SJCRH30 (cell line): ENCODE measurements at regions not wholly inside any gene's neighbourhood (a gene's known extent, or its start where the extent isn't known, plus 50 kb on each side); places are given as distances from the start of the nearest gene placed in this dataset.
A peak's percentile ranks its signal among the peaks of the same experiment; 100 is the strongest.

Source experiments
- DNase-seq, 2 experiments: peaks; one replicate each; pipeline ENCODE4 v3.0.0-alpha.2; 2015 to 2020
- H3K27ac ChIP-seq: fragments of 250-450 bp; sonication (Bioruptor Pico); 2 replicates; pipeline ENCODE4 v1.5.1; 2020; ENCODE audit warnings: mild to moderate bottlenecking, moderate library complexity
- H3K27me3 ChIP-seq: fragments of 250-450 bp; sonication (Bioruptor Pico); 2 replicates; pipeline ENCODE4 v1.5.1; 2020; ENCODE audit warnings: mild to moderate bottlenecking, moderate library complexity
- H3K36me3 ChIP-seq: fragments of 250-450 bp; sonication (Bioruptor Pico); 2 replicates; pipeline ENCODE4 v1.5.1; 2020; ENCODE audit warnings: mild to moderate bottlenecking, moderate library complexity
- H3K4me1 ChIP-seq: fragments of 250-450 bp; sonication (Bioruptor Pico); 2 replicates; pipeline ENCODE4 v1.5.1; 2020; ENCODE audit warnings: mild to moderate bottlenecking, moderate library complexity
- H3K4me3 ChIP-seq: fragments of 250-450 bp; sonication (Bioruptor Pico); 2 replicates; pipeline ENCODE4 v1.5.1; 2020; ENCODE audit warnings: mild to moderate bottlenecking, moderate library complexity
- H3K9me3 ChIP-seq: fragments of 250-450 bp; sonication (Bioruptor Pico); replicated peaks from 2 replicates; pipeline ENCODE4 v1.5.1; 2020; ENCODE audit warnings: mild to moderate bottlenecking, moderate library complexity

- H3K4me3 ChIP-seq: no peak overlapping the region
- no peaks in the 10 kb centered on the region for H3K9me3 ChIP-seq
- H3K27ac ChIP-seq: no peak overlapping the region
- DNase-seq: no peak
- no peaks in the 10 kb centered on the region for H3K36me3 ChIP-seq
- H3K27me3 ChIP-seq: peaks cover 13% of the 10 kb centered on the region; the same call in 1 of the 2 replicates
- no peaks in the 10 kb centered on the region for H3K4me1 ChIP-seq
Observed at GRCh38 chr15:68871507-68871906, 50.8 kb upstream of the ANP32A start.

GRCh38 chr15:68874788-68875187 lies 54.1 kb upstream of the ANP32A start:
- DNase-seq: peak in 1 of 2 experiments; percentile 18
- Histone ChIP-seq H3K4me3 (no peak overlapping the region), H3K27ac (no peak overlapping the region), H3K27me3 (peaks cover 14% of the 10 kb centered on the region; the same call in 1 of the 2 replicates), H3K36me3 (no peaks in the 10 kb centered on the region), H3K4me1 (no peaks in the 10 kb centered on the region), H3K9me3 (no peaks in the 10 kb centered on the region)

- no peaks in the 10 kb centered on the region for H3K9me3 ChIP-seq
Observed at GRCh38 chr15:68875377-68876116, 54.8 kb upstream of the SPESP1 start.

GRCh38 chr15:68877626-68878025 lies 52.7 kb upstream of the SPESP1 start:
- Histone ChIP-seq H3K36me3 (no peaks in the 10 kb centered on the region), H3K4me3 (no peak overlapping the region), H3K9me3 (no peaks in the 10 kb centered on the region), H3K27me3 (peaks cover 19% of the 10 kb centered on the region; the same call in 1 of the 2 replicates), H3K4me1 (no peaks in the 10 kb centered on the region), H3K27ac (no peak overlapping the region)
- DNase-seq: no peak

More at GRCh38 chr15:68875377-68876116, 54.8 kb upstream of the SPESP1 start:
- H3K27me3 ChIP-seq: peaks cover 19% of the 10 kb centered on the region; the same call in 1 of the 2 replicates
- H3K4me3 ChIP-seq: peak overlapping the region; percentile 21
- no peaks in the 10 kb centered on the region for H3K36me3 ChIP-seq
- no peaks in the 10 kb centered on the region for H3K4me1 ChIP-seq
- H3K27ac ChIP-seq: no peak overlapping the region
- peak; percentile 88 to 96 for DNase-seq

- no peaks in the 10 kb centered on the region for H3K4me1 ChIP-seq
- no peak overlapping the region for H3K27ac ChIP-seq
- peaks cover 10% of the 10 kb centered on the region for H3K27me3 ChIP-seq
- H3K36me3 ChIP-seq: no peaks in the 10 kb centered on the region
- no peak for DNase-seq
- H3K4me3 ChIP-seq: no peak overlapping the region
- no peaks in the 10 kb centered on the region for H3K9me3 ChIP-seq
Observed at GRCh38 chr15:68880382-68880781, 49.9 kb upstream of the SPESP1 start.
